ENCODE measurements at regions not wholly inside any gene's neighbourhood (a gene's known extent, or its start where the extent isn't known, plus 50 kb on each side); places are given as distances from the start of the nearest gene placed in this dataset.
"Not testable (repeated sequence)": the region's sequence is repeated elsewhere in the genome, so short reads cannot be mapped to it uniquely, and the experiment has no call there.

DNA sequence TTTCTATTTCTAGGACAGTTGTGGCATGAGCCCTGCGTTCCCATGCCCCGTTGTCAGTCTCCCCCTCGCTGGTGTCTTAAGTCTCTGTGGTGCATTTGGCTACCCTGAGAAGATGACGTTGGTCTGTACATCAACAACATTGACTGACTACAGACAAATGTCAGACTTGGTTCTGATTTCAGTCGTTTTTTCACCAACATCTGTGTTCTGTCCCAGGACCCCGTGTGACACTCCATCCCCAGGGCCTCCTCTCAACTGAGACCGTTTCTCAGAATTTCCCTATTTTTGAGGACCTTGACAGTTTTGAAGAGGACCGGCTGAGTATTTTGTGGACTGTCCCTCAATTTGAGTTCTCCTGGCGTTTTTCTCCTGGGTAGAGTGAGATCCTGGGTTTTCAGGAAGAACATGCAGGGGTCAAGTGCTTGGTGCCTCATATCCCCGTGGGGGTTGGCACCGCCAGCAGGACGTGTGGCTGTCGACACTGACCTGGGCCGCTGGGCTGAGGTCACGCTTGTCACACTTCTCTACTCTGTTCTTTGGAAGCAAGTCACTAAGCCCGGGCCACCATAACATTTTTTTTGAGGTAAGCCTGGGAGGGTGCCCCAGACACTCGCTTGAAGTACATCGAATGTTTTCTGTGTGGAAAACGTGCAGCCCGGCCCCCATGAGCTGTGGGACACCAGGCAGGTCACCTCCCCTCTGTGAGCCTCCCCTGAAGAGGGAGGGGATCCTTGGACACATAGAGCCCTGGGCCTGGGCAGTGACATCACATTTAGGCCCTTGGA, 114.4 kb upstream of the ZNF469 start:
- TF ChIP-seq, protein P1, sequence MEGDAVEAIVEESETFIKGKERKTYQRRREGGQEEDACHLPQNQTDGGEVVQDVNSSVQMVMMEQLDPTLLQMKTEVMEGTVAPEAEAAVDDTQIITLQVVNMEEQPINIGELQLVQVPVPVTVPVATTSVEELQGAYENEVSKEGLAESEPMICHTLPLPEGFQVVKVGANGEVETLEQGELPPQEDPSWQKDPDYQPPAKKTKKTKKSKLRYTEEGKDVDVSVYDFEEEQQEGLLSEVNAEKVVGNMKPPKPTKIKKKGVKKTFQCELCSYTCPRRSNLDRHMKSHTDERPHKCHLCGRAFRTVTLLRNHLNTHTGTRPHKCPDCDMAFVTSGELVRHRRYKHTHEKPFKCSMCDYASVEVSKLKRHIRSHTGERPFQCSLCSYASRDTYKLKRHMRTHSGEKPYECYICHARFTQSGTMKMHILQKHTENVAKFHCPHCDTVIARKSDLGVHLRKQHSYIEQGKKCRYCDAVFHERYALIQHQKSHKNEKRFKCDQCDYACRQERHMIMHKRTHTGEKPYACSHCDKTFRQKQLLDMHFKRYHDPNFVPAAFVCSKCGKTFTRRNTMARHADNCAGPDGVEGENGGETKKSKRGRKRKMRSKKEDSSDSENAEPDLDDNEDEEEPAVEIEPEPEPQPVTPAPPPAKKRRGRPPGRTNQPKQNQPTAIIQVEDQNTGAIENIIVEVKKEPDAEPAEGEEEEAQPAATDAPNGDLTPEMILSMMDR (IDR thresholded peaks at IDR 0.05) = not testable (repeated sequence)
- TF ChIP-seq POLR2A, EP300 (IDR thresholded peaks at IDR 0.05): not testable (repeated sequence)
